Upper lobe of left lung (tissue), 6 donors: ENCODE measurements at regions not wholly inside any gene's neighbourhood (a gene's known extent, or its start where the extent isn't known, plus 50 kb on each side); places are given as distances from the start of the nearest gene placed in this dataset.

Experiments
- ATAC-seq, 2 donors: fragments of 200-7000 bp; cut with Tn5 transposase; one replicate each; pipeline ENCODE4 v1.9.1; 2022; ENCODE audit warnings: mild to moderate bottlenecking in 2 of 2, moderate library complexity in 2 of 2; ENCODE audit not compliant: low FRiP score in 2 of 2
- DNase-seq, 2 donors: peaks; one replicate each; pipeline ENCODE4 v3.0.0-alpha.2; 2019 to 2020
- H3K27ac ChIP-seq, 4 donors: fragments of 200-600 bp; sonication (generic); one replicate each; pipeline ENCODE4 v1.5.1; 2016 to 2019
- H3K27me3 ChIP-seq, 4 donors: fragments of 200-600 bp; sonication (generic); one replicate each; pipeline ENCODE4 v1.5.1; 2017 to 2019
- H3K36me3 ChIP-seq, 4 donors: fragments of 200-600 bp; sonication (generic); one replicate each; pipeline ENCODE4 v1.5.1; 2016 to 2019
- H3K4me1 ChIP-seq, 4 donors: fragments of 200-600 bp; sonication (generic); one replicate each; pipeline ENCODE4 v1.5.1; 2018 to 2019
- H3K4me3 ChIP-seq, 4 donors: fragments of 200-600 bp; sonication (generic); one replicate each; pipeline ENCODE4 v1.5.1; 2017 to 2019; ENCODE audit warnings: mild to moderate bottlenecking in 2 of 4, moderate library complexity in 1 of 4
- H3K9me3 ChIP-seq, 4 donors: fragments of 200-600 bp; sonication (generic); one replicate each; pipeline ENCODE4 v1.5.1; 2018 to 2019
- CTCF ChIP-seq, 6 experiments: fragments of 450-650 bp in 4 of 6; fragments of 200-600 bp in 2 of 6; sonication (generic) in 2 of 6; IDR thresholded peaks; one replicate each; pipeline ENCODE4 v1.5.1; 2016 to 2019; ENCODE audit warnings: antibody characterized with exemption in 6 of 6
- EP300 ChIP-seq, 4 donors: sonication (generic); formaldehyde crosslinking; IDR thresholded peaks; one replicate each; pipeline ENCODE4 v1.5.1; 2017; ENCODE audit warnings: antibody characterized with exemption in 4 of 4, control low read depth in 2 of 4
- POLR2A ChIP-seq, 4 donors: fragments of 450-650 bp; IDR thresholded peaks; one replicate each; pipeline ENCODE4 v1.5.1; 2016 to 2017; ENCODE audit warnings: antibody characterized with exemption in 4 of 4, mild to moderate bottlenecking in 2 of 4
- POLR2AphosphoS5 ChIP-seq, 2 donors: sonication (generic); formaldehyde crosslinking; IDR thresholded peaks; one replicate each; pipeline ENCODE4 v1.5.1; 2017; ENCODE audit warnings: antibody characterized with exemption in 2 of 2
- WGBS, 2 donors: methylation state at CpG; one replicate each; pipeline ENCODE4 v1.1.5; 2017 to 2018; 5-methylcytosine and 5-hydroxymethylcytosine counted together
- donor health status: DM: no; HTN: no; CAD: no; lungs with moderate emphysema.
- donor health status: DM: no; HTN: yes; CAD: no; lungs with severe emphysema.

GRCh38 chrX:34576864-34577263 is 80.2 kb downstream of the TMEM47 start:
- H3K9me3 ChIP-seq: no peaks in the 10 kb centered on the region
- TF ChIP-seq POLR2A (IDR thresholded peaks at IDR 0.05): no peak
- no peak for TF ChIP-seq POLR2AphosphoS5 (IDR thresholded peaks at IDR 0.05)
- no peak for TF ChIP-seq CTCF (IDR thresholded peaks at IDR 0.05)
- no peak for TF ChIP-seq EP300 (IDR thresholded peaks at IDR 0.05)
- no peak overlapping the region for H3K27ac ChIP-seq
- H3K4me1 ChIP-seq: no peaks in the 10 kb centered on the region
- no peak overlapping the region for H3K4me3 ChIP-seq
- no peak for DNase-seq
- H3K27me3 ChIP-seq: no peaks in the 10 kb centered on the region
- H3K36me3 ChIP-seq: no peaks in the 10 kb centered on the region
- ATAC-seq: no peak

GRCh38 chrX:34565981-34566380 is 91.1 kb downstream of the TMEM47 start:
- ATAC-seq: no peak
- Histone ChIP-seq H3K36me3 (no peaks in the 10 kb centered on the region), H3K4me3 (no peak overlapping the region), H3K27me3 (no peaks in the 10 kb centered on the region), H3K4me1 (no peaks in the 10 kb centered on the region), H3K9me3 (peaks cover 0 to 11% (median 0%) of the 10 kb centered on the region in 4 donors), H3K27ac (no peak overlapping the region)
- 29 to 65% methylated on average over 2 of the region's 2 CpGs for WGBS, 2 donors
- TF ChIP-seq POLR2A (IDR thresholded peaks at IDR 0.05) (no peak), POLR2AphosphoS5 (IDR thresholded peaks at IDR 0.05) (no peak), EP300 (IDR thresholded peaks at IDR 0.05) (no peak), CTCF (IDR thresholded peaks at IDR 0.05) (no peak)
- DNase-seq: no peak

GRCh38 chrX:34563804-34564203 is 93.3 kb downstream of the TMEM47 start:
- TF ChIP-seq EP300 (IDR thresholded peaks at IDR 0.05): no peak
- TF ChIP-seq POLR2AphosphoS5 (IDR thresholded peaks at IDR 0.05): no peak
- no peak for TF ChIP-seq POLR2A (IDR thresholded peaks at IDR 0.05)
- no peak for TF ChIP-seq CTCF (IDR thresholded peaks at IDR 0.05)
- H3K27ac ChIP-seq: no peak overlapping the region
- peaks cover 0 to 1% (median 0%) of the 10 kb centered on the region in 4 donors for H3K9me3 ChIP-seq
- no peak for DNase-seq
- no peaks in the 10 kb centered on the region for H3K36me3 ChIP-seq
- H3K4me1 ChIP-seq: no peaks in the 10 kb centered on the region
- ATAC-seq: no peak
- WGBS, 2 donors: 66 to 96% methylated on average over 1 of the region's 1 CpG
- H3K27me3 ChIP-seq: no peaks in the 10 kb centered on the region
- no peak overlapping the region for H3K4me3 ChIP-seq

- ATAC-seq (no peak), DNase-seq (no peak)
- Histone ChIP-seq H3K36me3 (no peaks in the 10 kb centered on the region), H3K9me3 (no peaks in the 10 kb centered on the region), H3K27ac (no peak overlapping the region), H3K4me1 (no peaks in the 10 kb centered on the region), H3K27me3 (no peaks in the 10 kb centered on the region), H3K4me3 (no peak overlapping the region)
- TF ChIP-seq POLR2AphosphoS5 (IDR thresholded peaks at IDR 0.05): no peak
- TF ChIP-seq EP300 (IDR thresholded peaks at IDR 0.05): no peak
- TF ChIP-seq CTCF (IDR thresholded peaks at IDR 0.05): no peak
- no peak for TF ChIP-seq POLR2A (IDR thresholded peaks at IDR 0.05)
- WGBS, 2 donors: 22 to 62% methylated on average over 2 of the region's 2 CpGs
Observed at GRCh38 chrX:34563061-34563460, 94.0 kb downstream of the TMEM47 start.

GRCh38 chrX:34562006-34562405 is 95.1 kb downstream of the TMEM47 start:
- Histone ChIP-seq H3K4me1 (no peaks in the 10 kb centered on the region), H3K4me3 (no peak overlapping the region), H3K36me3 (no peaks in the 10 kb centered on the region), H3K27ac (no peak overlapping the region), H3K27me3 (no peaks in the 10 kb centered on the region), H3K9me3 (no peaks in the 10 kb centered on the region)
- ATAC-seq (no peak), DNase-seq (no peak)
- TF ChIP-seq POLR2A (IDR thresholded peaks at IDR 0.05) (no peak), CTCF (IDR thresholded peaks at IDR 0.05) (no peak), EP300 (IDR thresholded peaks at IDR 0.05) (no peak), POLR2AphosphoS5 (IDR thresholded peaks at IDR 0.05) (no peak)
